Panc1 (cell line): ENCODE measurements at regions not wholly inside any gene's neighbourhood (a gene's known extent, or its start where the extent isn't known, plus 50 kb on each side); places are given as distances from the start of the nearest gene placed in this dataset.

ENCODE experiments used
- ATAC-seq: fragments of 200-7000 bp; cut with Tn5 transposase; 2 replicates; pipeline ENCODE4 v1.9.1; 2020; ENCODE audit warnings: mild to moderate bottlenecking, moderate library complexity
- BruUV-seq: library from RNA; stranded (reverse); fragments of 400-500 nt; replicated peaks from 2 replicates; lab custom pipeline; 2021; lab: Mats Ljungman, UMichigan
- CTCF ChIA-PET: fragments of 300-600 bp; sonication (Branson Sonifier 250); formaldehyde crosslinking; loops from one replicate; lab custom pipeline; 2022; ENCODE audit warnings: antibody characterized with exemption; lab: Charles Lee
- POLR2A ChIA-PET: fragments of 300-600 bp; sonication (Branson Sonifier 250); formaldehyde crosslinking; loops from one replicate; lab custom pipeline; 2022; ENCODE audit warnings: antibody characterized with exemption; lab: Charles Lee
- DNase-seq: peaks from one replicate; pipeline ENCODE4 v3.0.0-alpha.2; 2010; ENCODE audit warnings: low read depth, low spot score
- H3K27ac ChIP-seq: 2 replicates; pipeline ENCODE4 v1.5.1; 2011; ENCODE audit warnings: mild to moderate bottlenecking, low read length, inconsistent platforms
- H3K27me3 ChIP-seq: fragments of 200-500 bp; sonication (Bioruptor generic); 2 replicates; pipeline ENCODE4 v1.6.0; 2014; ENCODE audit warnings: low read length, inconsistent platforms; ENCODE audit not compliant: control insufficient read depth, insufficient read depth
- H3K36me3 ChIP-seq: fragments of 200-500 bp; sonication (Bioruptor generic); 2 replicates; pipeline ENCODE4 v1.5.1; 2014; ENCODE audit warnings: inconsistent platforms, mild to moderate bottlenecking, low read length, moderate library complexity; ENCODE audit not compliant: control insufficient read depth, insufficient read depth
- H3K4me1 ChIP-seq: 2 replicates; pipeline ENCODE4 v1.5.1; 2011; ENCODE audit warnings: inconsistent platforms, mild to moderate bottlenecking, low read length, moderate library complexity; ENCODE audit not compliant: control insufficient read depth, insufficient read depth
- H3K4me3 ChIP-seq, 2 experiments: 2 replicates each; pipeline ENCODE4 v1.5.1; 2011 to 2012; ENCODE audit warnings: low read depth in 2 of 2, low read length in 2 of 2, mild to moderate bottlenecking in 2 of 2, inconsistent platforms in 1 of 2, moderate library complexity in 1 of 2
- H3K9me3 ChIP-seq: fragments of 200-500 bp; sonication (Bioruptor generic); 2 replicates; pipeline ENCODE4 v1.5.1; 2014; ENCODE audit warnings: low read depth, mild to moderate bottlenecking, inconsistent platforms, low read length, moderate library complexity; ENCODE audit not compliant: control insufficient read depth, insufficient read depth
- POLR2AphosphoS5 ChIP-seq: IDR thresholded peaks from 2 replicates; pipeline ENCODE4 v1.6.1; 2012; ENCODE audit warnings: mild to moderate bottlenecking, low read depth, low read length, moderate library complexity
- SIN3A ChIP-seq: IDR thresholded peaks from 2 replicates; pipeline ENCODE4 v1.6.1; 2012; ENCODE audit warnings: low read depth, mild to moderate bottlenecking, low read length, moderate library complexity, borderline replicate concordance; ENCODE audit not compliant: insufficient read depth
- TCF7L2 ChIP-seq: IDR thresholded peaks from 2 replicates; pipeline ENCODE4 v1.6.1; 2011; ENCODE audit warnings: mild to moderate bottlenecking, low read depth, low read length, inconsistent platforms
- in situ Hi-C: cut with HindIII; loops from 2 replicates; pipeline ENCODE4 v1.10.0; 2016; ENCODE audit warnings: low sequenced_read_pairs, low pct_unique_long_range_greater_than_20kb
- intact Hi-C: fragments of 100-400 bp; cut with micrococcal nuclease; formaldehyde crosslinking; loops from one replicate; pipeline ENCODE4 v1.10.0; 2022; ENCODE audit not compliant: unreplicated experiment
- TF ChIP-seq, protein P1 (sequence below): fragments of 450-650 bp; IDR thresholded peaks from 2 replicates; pipeline ENCODE4 v1.5.1; 2017; ENCODE audit warnings: mild to moderate bottlenecking
- TF ChIP-seq, protein P2 (sequence below), 2 experiments: IDR thresholded peaks; 2 replicates each; pipeline ENCODE4 v1.6.1; 2011 to 2012; ENCODE audit warnings: low read depth in 2 of 2, control low read depth in 1 of 2, low read length in 1 of 2, mild to moderate bottlenecking in 1 of 2, moderate library complexity in 1 of 2; ENCODE audit not compliant: insufficient read depth in 1 of 2

DNA sequence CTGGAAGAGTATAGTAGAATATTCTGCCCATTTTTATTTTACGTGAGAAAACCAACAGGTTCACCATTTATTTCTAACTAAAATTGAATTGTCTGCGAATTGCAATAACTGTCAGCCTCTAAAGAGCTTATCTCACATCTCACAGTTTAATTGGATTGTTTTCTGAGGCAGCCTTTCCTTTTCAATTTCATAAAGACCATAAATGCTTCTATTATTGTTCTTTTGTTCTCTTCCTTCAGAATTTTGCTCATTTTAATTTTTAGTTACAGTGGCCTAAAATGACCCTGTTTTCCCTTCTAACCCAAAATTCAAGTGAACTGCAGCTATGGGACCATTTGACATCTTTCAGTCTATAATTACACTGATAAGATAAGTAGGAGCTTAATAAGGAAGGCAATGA, 147.6 kb downstream of the KLHL28 start:
- intact Hi-C loops = no loop called here
- POLR2A ChIA-PET = no interaction called here
- Histone ChIP-seq H3K36me3 (no peaks in the 10 kb centered on the region), H3K4me3 (no peak overlapping the region), H3K4me1 (no peaks in the 10 kb centered on the region), H3K27me3 (no peaks in the 10 kb centered on the region; the same call in 1 of the 2 replicates), H3K9me3 (no peaks in the 10 kb centered on the region), H3K27ac (no peak overlapping the region)
- no peak for ATAC-seq
- TF ChIP-seq SIN3A = no peak
- TF ChIP-seq, protein P1, sequence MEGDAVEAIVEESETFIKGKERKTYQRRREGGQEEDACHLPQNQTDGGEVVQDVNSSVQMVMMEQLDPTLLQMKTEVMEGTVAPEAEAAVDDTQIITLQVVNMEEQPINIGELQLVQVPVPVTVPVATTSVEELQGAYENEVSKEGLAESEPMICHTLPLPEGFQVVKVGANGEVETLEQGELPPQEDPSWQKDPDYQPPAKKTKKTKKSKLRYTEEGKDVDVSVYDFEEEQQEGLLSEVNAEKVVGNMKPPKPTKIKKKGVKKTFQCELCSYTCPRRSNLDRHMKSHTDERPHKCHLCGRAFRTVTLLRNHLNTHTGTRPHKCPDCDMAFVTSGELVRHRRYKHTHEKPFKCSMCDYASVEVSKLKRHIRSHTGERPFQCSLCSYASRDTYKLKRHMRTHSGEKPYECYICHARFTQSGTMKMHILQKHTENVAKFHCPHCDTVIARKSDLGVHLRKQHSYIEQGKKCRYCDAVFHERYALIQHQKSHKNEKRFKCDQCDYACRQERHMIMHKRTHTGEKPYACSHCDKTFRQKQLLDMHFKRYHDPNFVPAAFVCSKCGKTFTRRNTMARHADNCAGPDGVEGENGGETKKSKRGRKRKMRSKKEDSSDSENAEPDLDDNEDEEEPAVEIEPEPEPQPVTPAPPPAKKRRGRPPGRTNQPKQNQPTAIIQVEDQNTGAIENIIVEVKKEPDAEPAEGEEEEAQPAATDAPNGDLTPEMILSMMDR = no peak
- in situ Hi-C loops = no loop called here
- BruUV-seq = no TSS peak
- CTCF ChIA-PET = no interaction called here
- DNase-seq = no peak

DNA sequence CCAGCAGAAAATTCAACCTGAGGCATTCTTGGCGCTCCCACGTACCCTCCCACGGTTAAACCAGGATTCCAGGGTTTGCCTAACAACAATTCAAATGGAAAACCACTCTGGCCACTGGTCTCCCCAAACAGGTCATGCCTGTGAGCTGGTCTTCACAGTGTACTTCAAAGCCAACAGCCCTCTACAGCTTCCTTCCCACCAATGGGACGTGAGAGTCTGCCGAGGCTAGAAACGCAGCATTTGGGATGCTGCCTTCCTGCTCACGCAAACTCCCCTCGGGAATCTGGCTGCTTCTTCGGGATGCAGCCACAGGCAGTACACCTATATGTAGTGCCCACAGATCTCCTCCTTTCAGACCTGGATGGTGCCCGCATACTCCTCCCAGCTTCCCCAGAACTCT, 149.1 kb downstream of the KLHL28 start:
- Histone ChIP-seq H3K9me3 (no peaks in the 10 kb centered on the region), H3K36me3 (no peaks in the 10 kb centered on the region), H3K4me3 (no peak overlapping the region), H3K4me1 (no peaks in the 10 kb centered on the region), H3K27me3 (no peaks in the 10 kb centered on the region; the same call in 1 of the 2 replicates), H3K27ac (no peak overlapping the region)
- POLR2A ChIA-PET = no interaction called here
- ATAC-seq (no peak), DNase-seq (no peak)
- in situ Hi-C loops (no loop called here), intact Hi-C loops (no loop called here)
- CTCF ChIA-PET = no interaction called here
- no TSS peak for BruUV-seq
- TF ChIP-seq, protein P2, sequence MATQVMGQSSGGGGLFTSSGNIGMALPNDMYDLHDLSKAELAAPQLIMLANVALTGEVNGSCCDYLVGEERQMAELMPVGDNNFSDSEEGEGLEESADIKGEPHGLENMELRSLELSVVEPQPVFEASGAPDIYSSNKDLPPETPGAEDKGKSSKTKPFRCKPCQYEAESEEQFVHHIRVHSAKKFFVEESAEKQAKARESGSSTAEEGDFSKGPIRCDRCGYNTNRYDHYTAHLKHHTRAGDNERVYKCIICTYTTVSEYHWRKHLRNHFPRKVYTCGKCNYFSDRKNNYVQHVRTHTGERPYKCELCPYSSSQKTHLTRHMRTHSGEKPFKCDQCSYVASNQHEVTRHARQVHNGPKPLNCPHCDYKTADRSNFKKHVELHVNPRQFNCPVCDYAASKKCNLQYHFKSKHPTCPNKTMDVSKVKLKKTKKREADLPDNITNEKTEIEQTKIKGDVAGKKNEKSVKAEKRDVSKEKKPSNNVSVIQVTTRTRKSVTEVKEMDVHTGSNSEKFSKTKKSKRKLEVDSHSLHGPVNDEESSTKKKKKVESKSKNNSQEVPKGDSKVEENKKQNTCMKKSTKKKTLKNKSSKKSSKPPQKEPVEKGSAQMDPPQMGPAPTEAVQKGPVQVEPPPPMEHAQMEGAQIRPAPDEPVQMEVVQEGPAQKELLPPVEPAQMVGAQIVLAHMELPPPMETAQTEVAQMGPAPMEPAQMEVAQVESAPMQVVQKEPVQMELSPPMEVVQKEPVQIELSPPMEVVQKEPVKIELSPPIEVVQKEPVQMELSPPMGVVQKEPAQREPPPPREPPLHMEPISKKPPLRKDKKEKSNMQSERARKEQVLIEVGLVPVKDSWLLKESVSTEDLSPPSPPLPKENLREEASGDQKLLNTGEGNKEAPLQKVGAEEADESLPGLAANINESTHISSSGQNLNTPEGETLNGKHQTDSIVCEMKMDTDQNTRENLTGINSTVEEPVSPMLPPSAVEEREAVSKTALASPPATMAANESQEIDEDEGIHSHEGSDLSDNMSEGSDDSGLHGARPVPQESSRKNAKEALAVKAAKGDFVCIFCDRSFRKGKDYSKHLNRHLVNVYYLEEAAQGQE (IDR thresholded peaks at IDR 0.05; ENCODE audit: insufficient read depth in 1 of 2, low read depth in 2 of 2, low read length in 1 of 2) = no peak
- TF ChIP-seq POLR2AphosphoS5 (no peak), SIN3A (no peak), TCF7L2 (no peak)
- TF ChIP-seq, protein P1 = no peak
